ENCODE measurements at regions not wholly inside any gene's neighbourhood (a gene's known extent, or its start where the extent isn't known, plus 50 kb on each side); places are given as distances from the start of the nearest gene placed in this dataset.
"Not testable (repeated sequence)": the region's sequence is repeated elsewhere in the genome, so short reads cannot be mapped to it uniquely, and the experiment has no call there.

DNA sequence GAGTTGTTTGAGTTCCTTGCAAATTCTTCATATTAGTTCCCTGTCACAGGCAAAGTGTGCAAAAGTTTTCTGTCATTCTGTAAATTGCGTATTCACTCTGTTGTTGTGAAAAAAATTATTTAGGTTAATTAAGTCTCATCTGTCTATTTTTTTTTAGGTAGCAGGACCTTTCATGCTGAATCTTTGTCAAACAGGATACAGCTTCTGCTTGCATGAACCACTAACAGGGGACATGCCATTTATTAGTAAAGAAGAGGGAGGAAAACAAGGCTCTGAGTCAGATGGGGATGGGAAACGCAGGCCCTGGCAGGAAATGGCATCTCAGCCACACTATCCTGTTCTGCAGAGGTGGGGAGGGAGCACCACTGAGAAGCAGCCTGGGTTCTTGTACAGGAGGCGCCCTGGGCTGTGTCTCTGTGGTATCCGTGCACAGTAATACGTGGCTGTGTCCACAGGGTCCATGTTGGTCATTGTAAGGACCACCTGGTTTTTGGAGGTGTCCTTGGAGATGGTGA is 1243.8 kb downstream of the TMEM121 start:
- Mint-ChIP-seq H3K27ac (peak overlapping the region; percentile 6), H3K27me3 (peaks cover 12% of the 10 kb centered on the region), H3K4me1 (peaks cover 46% of the 10 kb centered on the region)
- H3K36me3 Mint-ChIP-seq, H3K4me3 Mint-ChIP-seq, H3K9me3 Mint-ChIP-seq, CTCF ChIA-PET, DNase-seq: not testable (repeated sequence)

DNA sequence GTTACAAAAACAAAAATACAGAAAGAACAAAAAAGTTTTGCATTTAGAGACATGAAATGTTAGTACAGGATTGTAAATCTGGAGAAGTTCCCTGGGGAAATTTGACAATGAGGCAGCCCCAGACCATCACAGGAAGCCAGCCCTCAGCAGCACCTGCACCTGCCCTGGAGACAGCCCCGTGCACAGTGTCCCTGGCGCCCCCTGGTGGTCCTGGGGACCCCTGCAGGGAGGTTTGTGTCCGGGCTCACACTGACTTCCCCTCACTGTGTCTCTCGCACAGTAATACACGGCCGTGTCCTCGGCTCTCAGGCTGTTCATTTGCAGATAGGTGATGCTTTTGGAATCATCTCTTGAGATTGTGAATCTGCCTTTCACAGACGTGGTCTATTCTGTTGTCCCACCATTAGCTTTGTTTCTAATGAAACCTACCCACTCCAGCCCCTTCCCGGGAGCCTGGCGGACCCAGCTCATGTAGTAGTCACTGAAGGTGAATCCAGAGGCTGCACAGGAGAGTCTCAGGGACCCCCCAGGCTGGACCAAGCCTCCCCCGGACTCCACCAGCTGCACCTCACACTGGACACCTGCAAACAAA is 1248.6 kb downstream of the TMEM121 start:
- H3K4me1 Mint-ChIP-seq: peaks cover 19% of the 10 kb centered on the region
- CTCF ChIA-PET: interaction anchor here (1.0 kb wide), 1 partner anchor 47 kb away, joined by 3 read pairs; no protein-coding TSS in a partner anchor
- H3K9me3 Mint-ChIP-seq, H3K36me3 Mint-ChIP-seq, H3K4me3 Mint-ChIP-seq, H3K27ac Mint-ChIP-seq: not testable (repeated sequence)
- H3K27me3 Mint-ChIP-seq: peaks cover 21% of the 10 kb centered on the region
- peak; percentile 89 for DNase-seq

DNA sequence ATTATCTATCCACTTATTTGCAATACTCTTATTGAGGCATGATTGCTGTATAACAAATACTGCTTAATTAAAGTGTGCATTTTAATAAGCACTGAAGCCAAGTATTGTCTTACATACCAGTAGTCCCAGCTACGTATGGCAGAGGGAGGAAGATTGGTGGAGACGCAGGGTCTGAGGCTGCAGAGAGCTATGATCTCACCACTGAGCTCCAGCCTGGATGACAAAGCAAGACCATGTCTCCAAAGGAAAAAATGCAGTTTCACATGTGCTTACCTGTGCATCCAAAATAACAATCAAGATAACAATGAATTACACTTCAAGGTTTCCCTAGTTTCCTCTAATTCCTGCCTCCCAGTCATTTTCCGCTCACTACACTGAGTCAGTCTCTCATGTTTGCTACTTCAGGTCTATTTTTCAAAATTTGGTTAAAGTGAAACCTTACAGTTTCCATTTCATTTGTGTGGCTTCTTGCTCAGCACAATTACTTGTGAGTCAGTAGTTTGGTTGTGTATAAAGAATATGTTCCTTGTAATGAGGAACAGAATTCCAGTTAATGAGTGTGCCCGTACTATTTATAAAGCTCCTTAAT is 1250.1 kb downstream of the TMEM121 start:
- H3K27ac Mint-ChIP-seq: no peak overlapping the region
- DNase-seq: no peak
- peaks cover 21% of the 10 kb centered on the region for H3K27me3 Mint-ChIP-seq
- H3K4me1 Mint-ChIP-seq: peaks cover 11% of the 10 kb centered on the region
- H3K4me3 Mint-ChIP-seq: no peak overlapping the region
- H3K9me3 Mint-ChIP-seq: peaks cover 7% of the 10 kb centered on the region
- CTCF ChIA-PET: interaction anchor here (1.0 to 2.4 kb wide), 5 partner anchors 11 to 96 kb away, joined by 3 to 14 read pairs (median 5); no protein-coding TSS in a partner anchor
- H3K36me3 Mint-ChIP-seq: no peaks in the 10 kb centered on the region

DNA sequence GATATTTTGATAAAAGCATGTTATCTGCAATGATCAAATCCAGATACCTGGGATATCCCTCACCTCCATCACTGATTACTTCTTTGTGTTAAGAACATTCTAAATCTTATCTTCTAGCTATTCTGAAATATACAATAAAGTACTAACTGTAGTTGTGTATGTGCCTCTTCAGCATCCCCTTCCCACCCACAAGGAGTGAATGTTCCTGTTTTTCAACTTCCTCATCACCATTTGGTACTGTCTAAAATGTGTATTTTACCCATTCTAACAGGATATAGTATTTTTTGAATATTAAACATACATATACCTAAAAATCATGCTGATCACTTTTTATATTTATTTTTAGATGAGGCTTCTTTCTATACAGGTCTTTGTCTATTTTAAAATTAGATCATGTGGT is 1252.6 kb downstream of the TMEM121 start:
- Mint-ChIP-seq H3K36me3 (no peaks in the 10 kb centered on the region), H3K9me3 (peaks cover 7% of the 10 kb centered on the region), H3K4me3 (no peak overlapping the region), H3K27me3 (peaks cover 28% of the 10 kb centered on the region), H3K27ac (no peak overlapping the region), H3K4me1 (peaks cover 11% of the 10 kb centered on the region)
- no peak for DNase-seq
- CTCF ChIA-PET: no interaction called here

DNA sequence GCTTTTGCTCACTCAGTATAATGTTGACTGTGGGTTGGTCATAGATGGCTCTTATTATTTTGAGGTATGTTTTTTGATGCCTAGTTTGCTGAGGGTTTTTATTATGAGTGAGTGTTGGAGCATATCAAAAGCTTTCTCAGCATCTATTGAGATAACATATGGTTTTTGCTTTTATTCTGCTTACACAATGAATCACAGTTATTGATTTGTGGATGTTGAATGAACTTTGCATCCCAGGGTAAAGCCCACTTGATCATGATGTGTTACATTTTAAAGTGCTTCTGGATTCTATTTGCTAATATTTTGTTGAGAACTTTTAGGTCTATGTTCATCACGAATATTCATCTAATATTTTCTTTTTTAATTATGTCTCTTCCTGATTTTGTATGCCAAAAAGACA is 1260.3 kb downstream of the TMEM121 start:
- CTCF ChIA-PET: interaction anchor here (1.1 kb wide), 1 partner anchor 44 kb away, joined by 3 read pairs; no protein-coding TSS in a partner anchor
- Mint-ChIP-seq H3K36me3 (no peaks in the 10 kb centered on the region), H3K27me3 (peaks cover 32% of the 10 kb centered on the region), H3K9me3 (no peaks in the 10 kb centered on the region), H3K4me1 (peaks cover 13% of the 10 kb centered on the region), H3K4me3 (no peak overlapping the region), H3K27ac (no peak overlapping the region)
- DNase-seq: no peak

DNA sequence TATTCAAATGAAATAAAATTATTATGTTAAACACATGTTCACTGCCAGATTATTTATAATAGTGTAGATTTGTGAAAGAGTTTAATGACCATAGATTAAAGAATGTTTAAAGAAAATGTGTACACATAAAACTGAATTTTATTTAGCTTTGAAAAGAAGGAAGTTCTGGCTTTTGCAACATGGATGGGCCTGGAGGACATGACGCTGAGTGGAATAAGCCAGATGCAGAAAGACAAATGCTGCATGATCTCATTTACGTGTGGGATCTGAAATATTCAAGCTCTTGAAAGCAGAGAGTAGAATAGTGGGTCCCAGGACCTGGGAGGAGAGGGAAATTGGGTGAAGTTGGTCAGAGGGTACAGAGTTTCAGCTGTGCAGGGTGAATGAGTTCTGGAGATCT is 1261.2 kb downstream of the TMEM121 start:
- Mint-ChIP-seq H3K36me3 (no peaks in the 10 kb centered on the region), H3K4me3 (no peak overlapping the region), H3K27me3 (peaks cover 37% of the 10 kb centered on the region), H3K27ac (no peak overlapping the region), H3K9me3 (no peaks in the 10 kb centered on the region), H3K4me1 (peaks cover 13% of the 10 kb centered on the region)
- no peak for DNase-seq
- CTCF ChIA-PET: interaction anchor here (0.9 to 1.2 kb wide), 4 partner anchors 11 to 96 kb away, joined by 3 to 5 read pairs (median 4); no protein-coding TSS in a partner anchor

DNA sequence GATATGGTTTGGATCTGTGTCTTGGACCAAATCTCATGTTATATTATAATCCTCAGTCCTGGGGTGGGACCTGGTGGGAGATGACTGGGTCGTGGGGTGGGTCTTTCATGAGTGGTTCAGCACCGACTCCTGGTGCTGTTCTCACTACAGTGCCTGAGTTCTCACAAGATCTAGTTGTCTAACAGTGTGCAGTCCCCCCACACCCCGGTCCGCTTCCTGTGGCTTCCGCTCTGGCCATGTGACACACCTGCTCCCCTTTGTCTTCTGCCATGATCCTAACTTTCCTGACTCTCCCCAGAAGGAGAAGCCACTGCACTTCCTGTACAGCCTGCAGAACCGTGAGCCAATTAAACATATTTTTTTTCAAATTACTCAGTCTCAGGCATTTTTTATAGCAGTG is 1262.2 kb downstream of the TMEM121 start:
- no peak for DNase-seq
- CTCF ChIA-PET: no interaction called here
- H3K4me1 Mint-ChIP-seq: peaks cover 13% of the 10 kb centered on the region
- H3K36me3 Mint-ChIP-seq: no peaks in the 10 kb centered on the region
- no peaks in the 10 kb centered on the region for H3K9me3 Mint-ChIP-seq
- H3K4me3 Mint-ChIP-seq: no peak overlapping the region
- H3K27me3 Mint-ChIP-seq: peaks cover 32% of the 10 kb centered on the region
- H3K27ac Mint-ChIP-seq: no peak overlapping the region

DNA sequence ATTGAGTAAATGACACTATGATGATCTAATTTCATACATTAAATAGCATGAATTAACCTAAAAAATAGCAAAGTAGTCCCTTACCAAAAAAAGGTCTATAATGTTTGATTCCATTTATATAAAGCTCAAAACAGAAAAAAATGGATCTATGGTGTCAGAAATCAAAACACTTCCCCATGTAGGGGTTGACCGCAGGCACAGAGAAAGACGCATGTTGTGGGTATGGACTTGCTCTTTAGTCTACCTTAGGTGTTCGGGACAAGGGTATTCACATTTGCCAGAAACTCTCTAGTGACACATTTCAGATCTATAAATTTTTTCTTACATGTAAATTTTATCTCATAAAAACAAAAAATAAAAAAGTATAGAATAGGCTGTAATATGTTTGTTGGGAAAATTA is 1262.9 kb downstream of the TMEM121 start:
- Mint-ChIP-seq H3K9me3 (no peaks in the 10 kb centered on the region), H3K4me1 (peaks cover 13% of the 10 kb centered on the region), H3K27me3 (peaks cover 34% of the 10 kb centered on the region), H3K4me3 (no peak overlapping the region), H3K36me3 (no peaks in the 10 kb centered on the region), H3K27ac (no peak overlapping the region)
- DNase-seq: no peak
- CTCF ChIA-PET: interaction anchor here (1.2 to 4.9 kb wide), 9 partner anchors 15 to 126 kb away, joined by 3 to 26 read pairs (median 5); no protein-coding TSS in a partner anchor

DNA sequence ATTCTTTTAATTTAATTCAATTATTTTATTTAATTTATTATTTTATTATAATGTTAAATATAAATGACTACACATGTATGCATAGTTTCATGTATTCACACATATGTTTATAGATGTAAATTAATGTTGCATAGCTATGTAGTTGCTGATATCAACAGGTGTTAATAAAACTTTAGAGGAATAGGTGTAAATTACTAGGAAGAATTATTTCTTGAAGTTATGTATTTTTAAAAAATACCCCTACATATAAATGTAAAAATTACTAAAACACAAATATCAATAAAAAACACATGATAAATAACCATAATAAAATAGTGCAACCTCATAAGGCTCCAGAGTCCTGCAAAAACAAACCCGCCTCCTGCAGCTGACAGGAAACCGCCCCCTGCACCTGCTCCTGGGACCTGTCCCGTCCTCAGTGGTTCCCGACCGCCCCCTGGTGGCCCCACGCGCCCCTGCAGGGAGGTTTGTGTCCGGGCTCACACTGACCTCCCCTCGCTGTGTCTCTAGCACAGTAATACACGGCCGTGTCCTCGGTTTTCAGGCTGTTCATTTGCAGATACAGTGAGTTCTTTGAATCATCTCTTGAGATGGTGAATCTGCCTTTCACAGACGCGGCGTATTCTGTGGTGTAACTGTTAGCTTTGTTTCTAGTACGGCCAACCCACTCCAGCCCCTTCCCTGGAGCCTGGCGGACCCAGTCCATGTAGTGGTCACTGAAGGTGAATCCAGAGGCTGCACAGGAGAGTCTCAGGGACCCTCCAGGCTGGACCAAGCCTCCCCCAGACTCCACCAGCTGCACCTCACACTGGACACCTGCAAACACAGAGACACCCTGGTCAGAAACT is 1264.0 kb downstream of the TMEM121 start:
- Mint-ChIP-seq H3K4me1 (peaks cover 13% of the 10 kb centered on the region), H3K27me3 (peaks cover 36% of the 10 kb centered on the region), H3K27ac (no peak overlapping the region), H3K4me3 (no peak overlapping the region), H3K9me3 (no peaks in the 10 kb centered on the region), H3K36me3 (no peaks in the 10 kb centered on the region)
- CTCF ChIA-PET: interaction anchor here (0.6 to 4.9 kb wide), 19 partner anchors 11 to 252 kb away, joined by 3 to 26 read pairs (median 4); no protein-coding TSS in a partner anchor
- DNase-seq: peak; percentile 86

DNA sequence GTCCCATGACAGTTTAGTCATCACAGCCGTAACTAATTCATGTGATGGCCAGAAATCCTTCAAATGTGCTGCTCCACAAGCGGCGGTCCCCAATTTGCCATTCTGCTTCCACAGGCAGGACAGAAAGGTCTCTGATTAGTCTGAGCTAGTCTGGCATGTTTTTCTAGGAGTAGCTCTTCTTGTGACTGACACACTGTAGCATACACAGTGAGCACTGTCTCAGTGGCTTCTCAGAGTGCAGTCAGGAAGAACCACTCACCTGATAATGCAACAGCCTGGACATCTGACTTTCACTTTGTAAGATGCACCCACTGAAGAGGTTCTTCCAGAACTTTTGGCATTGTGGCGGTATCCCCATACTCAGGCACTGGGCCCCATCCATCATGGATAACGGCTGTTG is 1266.2 kb downstream of the TMEM121 start:
- Mint-ChIP-seq H3K4me1 (peaks cover 13% of the 10 kb centered on the region), H3K9me3 (no peaks in the 10 kb centered on the region), H3K27me3 (peaks cover 40% of the 10 kb centered on the region), H3K27ac (no peak overlapping the region), H3K4me3 (no peak overlapping the region), H3K36me3 (no peaks in the 10 kb centered on the region)
- CTCF ChIA-PET: interaction anchor here (0.7 to 4.9 kb wide), 5 partner anchors 7 to 80 kb away, joined by 3 to 26 read pairs (median 4); no protein-coding TSS in a partner anchor
- no peak for DNase-seq

DNA sequence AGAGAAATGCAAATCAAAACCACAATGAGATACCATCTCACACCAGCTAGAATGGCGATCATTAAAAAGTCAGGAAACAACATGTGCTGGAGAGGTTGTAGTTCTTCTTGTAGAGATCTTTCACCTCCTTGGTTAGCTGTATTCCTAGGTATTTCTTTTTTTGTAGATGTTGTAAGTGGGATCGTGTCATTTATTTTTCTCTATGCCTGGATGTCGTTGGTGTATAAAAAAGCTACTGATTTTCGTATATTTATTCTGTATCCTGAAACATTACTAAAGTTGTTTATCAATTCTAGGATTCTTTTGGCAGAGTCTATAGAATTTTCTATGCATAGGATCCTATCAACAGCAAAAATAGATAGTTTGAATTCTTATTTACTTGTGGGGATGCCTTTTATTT is 1271.8 kb downstream of the TMEM121 start:
- not testable (repeated sequence) for H3K36me3 Mint-ChIP-seq, H3K4me1 Mint-ChIP-seq, DNase-seq, H3K27ac Mint-ChIP-seq, H3K9me3 Mint-ChIP-seq, H3K4me3 Mint-ChIP-seq
- CTCF ChIA-PET: interaction anchor here (0.8 to 1.6 kb wide), 3 partner anchors 14 to 136 kb away, joined by 3 to 5 read pairs (median 4); no protein-coding TSS in a partner anchor
- H3K27me3 Mint-ChIP-seq: peaks cover 36% of the 10 kb centered on the region

DNA sequence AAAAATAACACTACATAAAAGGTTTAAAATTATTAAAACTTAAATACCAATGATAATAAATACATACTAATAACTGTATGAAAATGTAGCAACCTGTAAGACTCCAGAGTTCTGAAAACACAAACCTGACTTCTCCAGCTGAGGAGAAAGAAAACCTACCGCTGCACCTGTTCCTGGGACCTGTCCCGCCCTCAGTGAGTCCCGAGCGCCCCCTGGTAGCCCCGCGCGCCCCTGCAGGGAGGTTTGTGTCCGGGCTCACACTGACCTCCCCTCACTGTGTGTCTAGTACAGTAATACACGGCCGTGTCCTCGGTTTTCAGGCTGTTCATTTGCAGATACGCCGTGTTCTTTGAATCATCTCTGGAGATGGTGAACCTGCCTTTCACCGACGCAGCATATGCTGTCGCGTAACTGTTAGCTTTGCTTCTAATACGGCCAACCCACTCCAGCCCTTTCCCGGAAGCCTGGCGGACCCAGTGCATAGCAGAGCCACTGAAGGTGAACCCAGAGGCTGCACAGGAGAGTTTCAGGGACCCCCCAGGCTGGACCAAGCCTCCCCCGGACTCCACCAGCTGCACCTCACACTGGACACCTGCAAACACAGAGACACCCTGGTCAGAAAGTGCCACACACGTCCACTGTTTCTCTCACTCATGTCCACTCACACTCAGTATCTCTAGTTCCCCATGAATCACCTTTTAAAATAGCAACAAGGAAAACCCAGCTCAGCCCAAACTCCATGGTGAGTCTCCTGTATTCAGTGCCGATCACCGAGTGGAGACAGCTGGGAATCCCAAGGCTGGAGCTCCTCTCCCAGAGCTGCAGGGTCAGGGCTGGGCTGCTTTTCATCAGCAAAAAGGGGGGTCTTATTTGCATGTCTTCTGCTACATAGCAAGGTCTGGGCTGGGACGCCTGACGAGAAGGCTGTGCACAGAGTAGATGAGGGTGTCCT is 1276.3 kb downstream of the TMEM121 start:
- Mint-ChIP-seq H3K27me3 (peaks cover 47% of the 10 kb centered on the region), H3K4me3 (no peak overlapping the region), H3K36me3 (no peaks in the 10 kb centered on the region), H3K4me1 (no peaks in the 10 kb centered on the region), H3K27ac (no peak overlapping the region), H3K9me3 (no peaks in the 10 kb centered on the region)
- no peak for DNase-seq
- CTCF ChIA-PET: interaction anchor here (1.0 to 1.6 kb wide), 4 partner anchors 12 to 70 kb away, joined by 3 to 4 read pairs (median 3); no protein-coding TSS in a partner anchor

DNA sequence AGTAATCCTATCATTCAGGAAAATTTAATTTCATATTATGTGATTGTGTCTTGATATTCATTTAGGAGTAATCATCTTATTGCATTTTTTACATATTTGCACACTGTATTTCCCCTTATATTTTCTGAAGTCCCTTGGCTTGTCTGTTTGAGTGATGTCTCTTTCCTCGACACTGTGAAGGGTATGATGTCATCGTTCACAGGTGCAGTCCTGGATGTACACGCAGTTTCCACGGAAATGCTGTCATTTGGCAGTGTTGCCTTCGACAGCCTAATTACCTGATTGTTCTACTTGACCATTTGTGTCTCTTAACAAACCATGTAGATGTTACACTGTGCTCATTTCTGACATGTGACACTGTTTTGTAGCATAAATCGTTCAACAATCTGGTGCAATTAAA is 1277.0 kb downstream of the TMEM121 start:
- DNase-seq: no peak
- Mint-ChIP-seq H3K27me3 (peaks cover 46% of the 10 kb centered on the region), H3K36me3 (no peaks in the 10 kb centered on the region), H3K4me1 (no peaks in the 10 kb centered on the region), H3K9me3 (no peaks in the 10 kb centered on the region), H3K27ac (no peak overlapping the region), H3K4me3 (no peak overlapping the region)
- CTCF ChIA-PET: interaction anchor here (1.1 to 1.2 kb wide), 2 partner anchors 28 to 67 kb away, joined by 3 to 8 read pairs; no protein-coding TSS in a partner anchor
